ENCODE measurements at regions not wholly inside any gene's neighbourhood (a gene's known extent, or its start where the extent isn't known, plus 50 kb on each side); places are given as distances from the start of the nearest gene placed in this dataset.

DNA sequence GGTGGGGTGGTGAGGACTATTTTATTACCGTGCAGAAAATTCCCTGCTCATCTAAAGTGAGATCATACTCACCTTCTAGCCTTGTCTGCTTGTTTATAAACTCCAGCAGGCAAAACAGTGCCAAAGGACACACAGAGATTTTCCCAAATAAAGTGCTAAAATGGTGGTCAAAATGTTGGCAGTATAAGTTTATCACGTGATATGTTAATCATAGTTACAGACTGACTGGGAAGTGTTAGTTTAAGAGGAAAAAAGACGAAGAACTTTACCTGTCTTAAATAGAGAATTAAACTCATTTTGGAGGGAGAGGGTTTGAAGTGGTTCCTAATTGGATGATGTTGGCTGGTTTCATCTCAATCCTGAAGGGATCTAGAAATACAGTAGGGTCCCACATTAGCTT, 691.7 kb upstream of the FANCL start:
- TF ChIP-seq EP300 (IDR thresholded peaks at IDR 0.05; ENCODE audit: borderline replicate concordance in 1 of 2, control insufficient read depth in 1 of 2, low read depth in 2 of 2, low read length in 2 of 2) (no peak), CHD2 (IDR thresholded peaks at IDR 0.05; ENCODE audit: borderline replicate concordance, low read depth, low read length) (no peak), BHLHE40 (IDR thresholded peaks at IDR 0.05; ENCODE audit: borderline replicate concordance in 1 of 2, low read depth in 2 of 2, low read length in 1 of 2) (no peak), CREM (IDR thresholded peaks at IDR 0.05; ENCODE audit: low read depth) (no peak), EZH2 (IDR thresholded peaks at IDR 0.05; ENCODE audit: borderline replicate concordance, control insufficient read depth, low read depth, low read length) (no peak)
- TF ChIP-seq, protein P1, sequence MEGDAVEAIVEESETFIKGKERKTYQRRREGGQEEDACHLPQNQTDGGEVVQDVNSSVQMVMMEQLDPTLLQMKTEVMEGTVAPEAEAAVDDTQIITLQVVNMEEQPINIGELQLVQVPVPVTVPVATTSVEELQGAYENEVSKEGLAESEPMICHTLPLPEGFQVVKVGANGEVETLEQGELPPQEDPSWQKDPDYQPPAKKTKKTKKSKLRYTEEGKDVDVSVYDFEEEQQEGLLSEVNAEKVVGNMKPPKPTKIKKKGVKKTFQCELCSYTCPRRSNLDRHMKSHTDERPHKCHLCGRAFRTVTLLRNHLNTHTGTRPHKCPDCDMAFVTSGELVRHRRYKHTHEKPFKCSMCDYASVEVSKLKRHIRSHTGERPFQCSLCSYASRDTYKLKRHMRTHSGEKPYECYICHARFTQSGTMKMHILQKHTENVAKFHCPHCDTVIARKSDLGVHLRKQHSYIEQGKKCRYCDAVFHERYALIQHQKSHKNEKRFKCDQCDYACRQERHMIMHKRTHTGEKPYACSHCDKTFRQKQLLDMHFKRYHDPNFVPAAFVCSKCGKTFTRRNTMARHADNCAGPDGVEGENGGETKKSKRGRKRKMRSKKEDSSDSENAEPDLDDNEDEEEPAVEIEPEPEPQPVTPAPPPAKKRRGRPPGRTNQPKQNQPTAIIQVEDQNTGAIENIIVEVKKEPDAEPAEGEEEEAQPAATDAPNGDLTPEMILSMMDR (IDR thresholded peaks at IDR 0.05 in 2 of 3, conservative IDR thresholded peaks at IDR 0.05 in 1 of 3; ENCODE audit: control insufficient read depth in 2 of 3, extremely low read depth in 1 of 3, insufficient read depth in 1 of 3, low read depth in 3 of 3, low read length in 3 of 3): no peak
- TF ChIP-seq, protein P2, sequence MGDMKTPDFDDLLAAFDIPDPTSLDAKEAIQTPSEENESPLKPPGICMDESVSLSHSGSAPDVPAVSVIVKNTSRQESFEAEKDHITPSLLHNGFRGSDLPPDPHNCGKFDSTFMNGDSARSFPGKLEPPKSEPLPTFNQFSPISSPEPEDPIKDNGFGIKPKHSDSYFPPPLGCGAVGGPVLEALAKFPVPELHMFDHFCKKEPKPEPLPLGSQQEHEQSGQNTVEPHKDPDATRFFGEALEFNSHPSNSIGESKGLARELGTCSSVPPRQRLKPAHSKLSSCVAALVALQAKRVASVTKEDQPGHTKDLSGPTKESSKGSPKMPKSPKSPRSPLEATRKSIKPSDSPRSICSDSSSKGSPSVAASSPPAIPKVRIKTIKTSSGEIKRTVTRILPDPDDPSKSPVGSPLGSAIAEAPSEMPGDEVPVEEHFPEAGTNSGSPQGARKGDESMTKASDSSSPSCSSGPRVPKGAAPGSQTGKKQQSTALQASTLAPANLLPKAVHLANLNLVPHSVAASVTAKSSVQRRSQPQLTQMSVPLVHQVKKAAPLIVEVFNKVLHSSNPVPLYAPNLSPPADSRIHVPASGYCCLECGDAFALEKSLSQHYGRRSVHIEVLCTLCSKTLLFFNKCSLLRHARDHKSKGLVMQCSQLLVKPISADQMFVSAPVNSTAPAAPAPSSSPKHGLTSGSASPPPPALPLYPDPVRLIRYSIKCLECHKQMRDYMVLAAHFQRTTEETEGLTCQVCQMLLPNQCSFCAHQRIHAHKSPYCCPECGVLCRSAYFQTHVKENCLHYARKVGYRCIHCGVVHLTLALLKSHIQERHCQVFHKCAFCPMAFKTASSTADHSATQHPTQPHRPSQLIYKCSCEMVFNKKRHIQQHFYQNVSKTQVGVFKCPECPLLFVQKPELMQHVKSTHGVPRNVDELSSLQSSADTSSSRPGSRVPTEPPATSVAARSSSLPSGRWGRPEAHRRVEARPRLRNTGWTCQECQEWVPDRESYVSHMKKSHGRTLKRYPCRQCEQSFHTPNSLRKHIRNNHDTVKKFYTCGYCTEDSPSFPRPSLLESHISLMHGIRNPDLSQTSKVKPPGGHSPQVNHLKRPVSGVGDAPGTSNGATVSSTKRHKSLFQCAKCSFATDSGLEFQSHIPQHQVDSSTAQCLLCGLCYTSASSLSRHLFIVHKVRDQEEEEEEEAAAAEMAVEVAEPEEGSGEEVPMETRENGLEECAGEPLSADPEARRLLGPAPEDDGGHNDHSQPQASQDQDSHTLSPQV (IDR thresholded peaks at IDR 0.05): no peak

Data from GM12878 (cell line).